ENCODE measurements at regions not wholly inside any gene's neighbourhood (a gene's known extent, or its start where the extent isn't known, plus 50 kb on each side); places are given as distances from the start of the nearest gene placed in this dataset.

GRCh38 chr11:109851780-109852390, 241.3 kb upstream of the ZC3H12C start:
- TF ChIP-seq FOXM1 (IDR thresholded peaks at IDR 0.05; ENCODE audit: borderline replicate concordance, low read depth): no peak
- no peak for TF ChIP-seq EGR1 (IDR thresholded peaks at IDR 0.05)
- TF ChIP-seq EP300 (IDR thresholded peaks at IDR 0.05; ENCODE audit: borderline replicate concordance): no peak
- no peak for TF ChIP-seq TEAD4 (IDR thresholded peaks at IDR 0.05)

GRCh38 chr11:109853156-109853776, 239.9 kb upstream of the ZC3H12C start:
- TF ChIP-seq RAD21 (IDR thresholded peaks at IDR 0.05; ENCODE audit: low read depth): peak; percentile 76
- no peak for TF ChIP-seq MAX (IDR thresholded peaks at IDR 0.05)

- TF ChIP-seq CEBPB (IDR thresholded peaks at IDR 0.05): no peak
- no peak for TF ChIP-seq MAX (IDR thresholded peaks at IDR 0.05)
- no peak for TF ChIP-seq TAF1 (IDR thresholded peaks at IDR 0.05; ENCODE audit: low read depth)
- TF ChIP-seq REST (IDR thresholded peaks at IDR 0.05; ENCODE audit: low read depth): no peak
- no peak for TF ChIP-seq ZBTB7A (IDR thresholded peaks at IDR 0.05; ENCODE audit: low read depth)
- no peak for TF ChIP-seq TEAD4 (IDR thresholded peaks at IDR 0.05)
- no peak for TF ChIP-seq FOXM1 (IDR thresholded peaks at IDR 0.05; ENCODE audit: borderline replicate concordance, low read depth)
- TF ChIP-seq TCF12 (IDR thresholded peaks at IDR 0.05; ENCODE audit: low read depth): no peak
- no peak for TF ChIP-seq RAD21 (IDR thresholded peaks at IDR 0.05; ENCODE audit: low read depth)
- no peak for TF ChIP-seq NFIC (IDR thresholded peaks at IDR 0.05)
- no peak for TF ChIP-seq YY1 (IDR thresholded peaks at IDR 0.05; ENCODE audit: low read depth)
- no peak for TF ChIP-seq CREB1 (IDR thresholded peaks at IDR 0.05; ENCODE audit: low read depth)
Observed at GRCh38 chr11:109854731-109855130, 238.5 kb upstream of the ZC3H12C start.

GRCh38 chr11:109856928-109857327, 236.3 kb upstream of the ZC3H12C start:
- no peak for TF ChIP-seq CEBPB (IDR thresholded peaks at IDR 0.05)
- no peak for TF ChIP-seq REST (IDR thresholded peaks at IDR 0.05; ENCODE audit: low read depth)
- TF ChIP-seq MAX (IDR thresholded peaks at IDR 0.05): no peak
- TF ChIP-seq ZBTB7A (IDR thresholded peaks at IDR 0.05; ENCODE audit: low read depth): no peak
- TF ChIP-seq EGR1 (IDR thresholded peaks at IDR 0.05): no peak
- TF ChIP-seq TAF1 (IDR thresholded peaks at IDR 0.05; ENCODE audit: low read depth): no peak
- no peak for TF ChIP-seq RAD21 (IDR thresholded peaks at IDR 0.05; ENCODE audit: low read depth)
- no peak for TF ChIP-seq YY1 (IDR thresholded peaks at IDR 0.05; ENCODE audit: low read depth)
- no peak for TF ChIP-seq NFIC (IDR thresholded peaks at IDR 0.05)
- no peak for TF ChIP-seq TCF12 (IDR thresholded peaks at IDR 0.05; ENCODE audit: low read depth)
- no peak for TF ChIP-seq FOXM1 (IDR thresholded peaks at IDR 0.05; ENCODE audit: borderline replicate concordance, low read depth)
- TF ChIP-seq USF1 (IDR thresholded peaks at IDR 0.05): no peak
- TF ChIP-seq CREB1 (IDR thresholded peaks at IDR 0.05; ENCODE audit: low read depth): no peak
- no peak for TF ChIP-seq EP300 (IDR thresholded peaks at IDR 0.05; ENCODE audit: borderline replicate concordance)
- TF ChIP-seq TEAD4 (IDR thresholded peaks at IDR 0.05): no peak

GRCh38 chr11:109857637-109858036, 235.6 kb upstream of the ZC3H12C start:
- no peak for TF ChIP-seq USF1 (IDR thresholded peaks at IDR 0.05)
- TF ChIP-seq TAF1 (IDR thresholded peaks at IDR 0.05; ENCODE audit: low read depth): no peak
- no peak for TF ChIP-seq FOXM1 (IDR thresholded peaks at IDR 0.05; ENCODE audit: borderline replicate concordance, low read depth)
- no peak for TF ChIP-seq EGR1 (IDR thresholded peaks at IDR 0.05)
- TF ChIP-seq TCF12 (IDR thresholded peaks at IDR 0.05; ENCODE audit: low read depth): no peak
- no peak for TF ChIP-seq MAX (IDR thresholded peaks at IDR 0.05)
- no peak for TF ChIP-seq YY1 (IDR thresholded peaks at IDR 0.05; ENCODE audit: low read depth)

GRCh38 chr11:109858152-109858551, 235.0 kb upstream of the ZC3H12C start:
- TF ChIP-seq CEBPB (IDR thresholded peaks at IDR 0.05) (no peak), EGR1 (IDR thresholded peaks at IDR 0.05) (no peak), RAD21 (IDR thresholded peaks at IDR 0.05; ENCODE audit: low read depth) (no peak), FOXM1 (IDR thresholded peaks at IDR 0.05; ENCODE audit: borderline replicate concordance, low read depth) (no peak)

All from Ishikawa (cell line).